HL-60 (cell line): ENCODE measurements at regions not wholly inside any gene's neighbourhood (a gene's known extent, or its start where the extent isn't known, plus 50 kb on each side); places are given as distances from the start of the nearest gene placed in this dataset.

Experiments used
- DNase-seq, 2 experiments: peaks; one replicate each; pipeline ENCODE4 v3.0.0-alpha.2; 2010 to 2020; ENCODE audit warnings: low read depth in 1 of 2, low spot score in 1 of 2
- H3K27ac ChIP-seq: fragments of 250-450 bp; sonication (Bioruptor Pico); replicated peaks from 2 replicates; pipeline ENCODE4 v1.5.1; 2020; ENCODE audit warnings: mild to moderate bottlenecking, moderate library complexity
- H3K27me3 ChIP-seq: fragments of 250-450 bp; sonication (Bioruptor Pico); 2 replicates; pipeline ENCODE4 v1.5.1; 2021; ENCODE audit warnings: mild to moderate bottlenecking, moderate library complexity; ENCODE audit not compliant: insufficient read depth, poor library complexity, severe bottlenecking
- H3K4me3 ChIP-seq: replicated peaks from 2 replicates; pipeline ENCODE4 v1.5.1; 2011; ENCODE audit warnings: mild to moderate bottlenecking, control low read depth, low read length; ENCODE audit not compliant: insufficient read depth
- GABPA ChIP-seq: IDR thresholded peaks from 2 replicates; pipeline ENCODE4 v1.6.1; 2012; ENCODE audit warnings: low read depth
- POLR2AphosphoS5 ChIP-seq: IDR thresholded peaks from 2 replicates; pipeline ENCODE4 v1.6.1; 2012; ENCODE audit warnings: low read depth
- SPI1 ChIP-seq: IDR thresholded peaks from 2 replicates; pipeline ENCODE4 v1.6.1; 2012; ENCODE audit warnings: low read depth, mild to moderate bottlenecking, borderline replicate concordance
- TF ChIP-seq, protein P1 (sequence below): IDR thresholded peaks from one replicate; pipeline ENCODE4 v1.5.1; 2011; ENCODE audit warnings: low read length, control low read depth, inconsistent platforms; ENCODE audit not compliant: insufficient read depth
- TF ChIP-seq, protein P2 (sequence below): IDR thresholded peaks from 2 replicates; pipeline ENCODE4 v1.6.1; 2012; ENCODE audit warnings: low read depth; ENCODE audit not compliant: insufficient replicate concordance

DNA sequence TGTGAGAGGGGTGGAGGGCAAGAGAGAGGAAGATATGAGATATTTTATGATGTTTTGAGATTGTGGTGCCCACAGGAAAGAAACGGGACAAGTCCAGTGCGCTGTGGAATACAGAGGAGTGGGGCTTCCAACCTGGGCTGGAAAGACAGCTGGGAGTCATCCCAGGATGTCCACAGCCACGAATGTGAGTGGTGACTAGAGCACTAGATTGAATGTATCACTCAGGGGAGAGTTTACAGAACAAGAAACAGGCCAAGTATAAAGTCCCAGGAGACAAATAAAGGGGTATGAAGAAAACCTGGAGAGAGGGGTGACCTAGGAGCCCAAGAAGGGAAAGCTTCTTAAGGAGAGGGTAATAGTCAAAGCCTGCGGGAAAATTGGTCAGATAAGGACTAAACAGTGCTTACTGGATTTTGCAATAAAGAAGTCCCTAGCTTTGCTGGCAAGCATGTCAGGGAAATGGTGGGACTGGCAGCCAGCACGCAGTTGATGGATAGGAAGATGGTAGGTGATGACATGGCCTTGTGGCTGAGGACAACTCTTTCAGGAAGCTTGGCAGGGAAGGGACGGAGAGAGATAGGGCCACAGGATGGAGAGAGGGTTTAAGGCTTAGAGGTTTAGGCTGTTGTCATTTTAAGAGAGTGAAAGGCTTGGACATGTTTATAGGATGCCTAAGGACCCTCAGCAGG, 114.5 kb downstream of the AXIN2 start:
- Histone ChIP-seq H3K27me3 (no peaks in the 10 kb centered on the region), H3K27ac (no peak overlapping the region), H3K4me3 (no peak overlapping the region)
- TF ChIP-seq, protein P1, sequence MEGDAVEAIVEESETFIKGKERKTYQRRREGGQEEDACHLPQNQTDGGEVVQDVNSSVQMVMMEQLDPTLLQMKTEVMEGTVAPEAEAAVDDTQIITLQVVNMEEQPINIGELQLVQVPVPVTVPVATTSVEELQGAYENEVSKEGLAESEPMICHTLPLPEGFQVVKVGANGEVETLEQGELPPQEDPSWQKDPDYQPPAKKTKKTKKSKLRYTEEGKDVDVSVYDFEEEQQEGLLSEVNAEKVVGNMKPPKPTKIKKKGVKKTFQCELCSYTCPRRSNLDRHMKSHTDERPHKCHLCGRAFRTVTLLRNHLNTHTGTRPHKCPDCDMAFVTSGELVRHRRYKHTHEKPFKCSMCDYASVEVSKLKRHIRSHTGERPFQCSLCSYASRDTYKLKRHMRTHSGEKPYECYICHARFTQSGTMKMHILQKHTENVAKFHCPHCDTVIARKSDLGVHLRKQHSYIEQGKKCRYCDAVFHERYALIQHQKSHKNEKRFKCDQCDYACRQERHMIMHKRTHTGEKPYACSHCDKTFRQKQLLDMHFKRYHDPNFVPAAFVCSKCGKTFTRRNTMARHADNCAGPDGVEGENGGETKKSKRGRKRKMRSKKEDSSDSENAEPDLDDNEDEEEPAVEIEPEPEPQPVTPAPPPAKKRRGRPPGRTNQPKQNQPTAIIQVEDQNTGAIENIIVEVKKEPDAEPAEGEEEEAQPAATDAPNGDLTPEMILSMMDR = no peak
- TF ChIP-seq POLR2AphosphoS5 (no peak), GABPA (no peak), SPI1 (no peak)
- TF ChIP-seq, protein P2, sequence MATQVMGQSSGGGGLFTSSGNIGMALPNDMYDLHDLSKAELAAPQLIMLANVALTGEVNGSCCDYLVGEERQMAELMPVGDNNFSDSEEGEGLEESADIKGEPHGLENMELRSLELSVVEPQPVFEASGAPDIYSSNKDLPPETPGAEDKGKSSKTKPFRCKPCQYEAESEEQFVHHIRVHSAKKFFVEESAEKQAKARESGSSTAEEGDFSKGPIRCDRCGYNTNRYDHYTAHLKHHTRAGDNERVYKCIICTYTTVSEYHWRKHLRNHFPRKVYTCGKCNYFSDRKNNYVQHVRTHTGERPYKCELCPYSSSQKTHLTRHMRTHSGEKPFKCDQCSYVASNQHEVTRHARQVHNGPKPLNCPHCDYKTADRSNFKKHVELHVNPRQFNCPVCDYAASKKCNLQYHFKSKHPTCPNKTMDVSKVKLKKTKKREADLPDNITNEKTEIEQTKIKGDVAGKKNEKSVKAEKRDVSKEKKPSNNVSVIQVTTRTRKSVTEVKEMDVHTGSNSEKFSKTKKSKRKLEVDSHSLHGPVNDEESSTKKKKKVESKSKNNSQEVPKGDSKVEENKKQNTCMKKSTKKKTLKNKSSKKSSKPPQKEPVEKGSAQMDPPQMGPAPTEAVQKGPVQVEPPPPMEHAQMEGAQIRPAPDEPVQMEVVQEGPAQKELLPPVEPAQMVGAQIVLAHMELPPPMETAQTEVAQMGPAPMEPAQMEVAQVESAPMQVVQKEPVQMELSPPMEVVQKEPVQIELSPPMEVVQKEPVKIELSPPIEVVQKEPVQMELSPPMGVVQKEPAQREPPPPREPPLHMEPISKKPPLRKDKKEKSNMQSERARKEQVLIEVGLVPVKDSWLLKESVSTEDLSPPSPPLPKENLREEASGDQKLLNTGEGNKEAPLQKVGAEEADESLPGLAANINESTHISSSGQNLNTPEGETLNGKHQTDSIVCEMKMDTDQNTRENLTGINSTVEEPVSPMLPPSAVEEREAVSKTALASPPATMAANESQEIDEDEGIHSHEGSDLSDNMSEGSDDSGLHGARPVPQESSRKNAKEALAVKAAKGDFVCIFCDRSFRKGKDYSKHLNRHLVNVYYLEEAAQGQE = no peak
- no peak for DNase-seq

DNA sequence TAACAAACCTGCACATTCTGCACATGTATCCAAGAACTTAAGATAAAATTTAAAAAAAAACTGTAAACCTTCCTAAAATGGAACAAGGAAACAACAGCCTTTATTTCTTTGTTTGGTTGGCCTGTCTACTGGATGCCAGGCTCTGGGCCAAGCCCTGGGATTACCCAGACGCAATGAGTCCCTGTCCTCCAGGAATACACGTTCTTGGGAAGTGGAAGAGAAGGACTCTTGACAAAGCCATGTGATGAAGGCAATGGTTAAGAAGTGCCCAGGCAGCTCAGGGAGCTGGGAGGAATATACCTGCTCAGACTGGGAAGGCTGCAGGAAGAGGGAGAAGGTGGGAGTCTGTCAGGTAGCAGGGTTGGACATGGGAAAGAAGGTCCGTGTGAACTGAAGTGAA, 115.4 kb downstream of the AXIN2 start:
- TF ChIP-seq GABPA (no peak), SPI1 (no peak), POLR2AphosphoS5 (no peak)
- TF ChIP-seq, protein P2 = no peak
- TF ChIP-seq, protein P1 = no peak
- Histone ChIP-seq H3K4me3 (no peak overlapping the region), H3K27me3 (no peaks in the 10 kb centered on the region), H3K27ac (no peak overlapping the region)
- no peak for DNase-seq

DNA sequence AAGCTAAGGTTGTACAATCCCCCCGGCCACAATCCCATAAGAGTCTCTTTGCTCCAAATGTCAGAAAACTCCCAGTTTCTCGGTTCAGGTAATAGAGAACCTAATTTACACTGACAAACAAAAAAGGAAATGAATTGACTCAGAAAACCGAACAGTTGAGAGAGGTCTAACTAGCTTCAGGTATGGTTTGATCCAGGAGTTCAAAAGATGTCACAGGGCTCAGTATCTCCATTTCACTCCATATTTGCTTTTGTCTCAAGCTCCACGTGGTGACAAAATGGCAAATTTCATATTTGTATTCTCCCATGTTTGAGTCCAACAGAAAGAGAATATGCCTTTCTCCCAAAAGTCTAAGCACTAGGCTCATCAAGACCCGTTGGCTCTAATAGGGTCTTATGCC, 117.4 kb downstream of the AXIN2 start:
- no peak overlapping the region for H3K4me3 ChIP-seq
- no peak for DNase-seq
- TF ChIP-seq GABPA (no peak), SPI1 (no peak), POLR2AphosphoS5 (no peak)
- TF ChIP-seq, protein P2 = no peak
- TF ChIP-seq, protein P1 = no peak
- H3K27me3 ChIP-seq = peaks cover 2% of the 10 kb centered on the region
- no peak overlapping the region for H3K27ac ChIP-seq
